ENCODE measurements at regions not wholly inside any gene's neighbourhood (a gene's known extent, or its start where the extent isn't known, plus 50 kb on each side); places are given as distances from the start of the nearest gene placed in this dataset.

DNA sequence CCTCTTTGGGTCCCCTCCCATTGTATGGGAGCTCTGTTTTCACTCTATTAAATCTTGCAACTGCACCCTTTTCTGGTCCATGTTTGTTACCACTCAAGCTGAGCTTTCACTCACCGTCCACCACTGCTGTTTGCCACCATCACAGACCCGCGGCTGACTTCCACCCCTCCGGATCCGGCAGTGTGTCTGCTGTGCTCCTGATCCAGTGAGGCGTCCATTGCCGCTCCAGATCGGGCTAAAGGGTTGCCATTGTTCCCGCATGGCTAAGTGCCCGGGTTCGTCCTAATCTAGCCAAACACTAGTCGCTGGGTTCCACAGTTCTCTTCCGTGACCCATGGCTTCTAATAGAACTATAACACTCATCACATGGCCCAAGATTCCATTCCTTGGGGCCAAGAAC lies 157.2 kb downstream of the SEC16B start:
- H3K9me3 ChIP-seq (ENCODE audit: low read length), result no peaks in the 10 kb centered on the region
- no peak for TF ChIP-seq EZH2 (IDR thresholded peaks at IDR 0.05; ENCODE audit: low read length, unreplicated experiment)
- TF ChIP-seq EZH2phosphoT487 (IDR thresholded peaks at IDR 0.05; ENCODE audit: borderline replicate concordance, low read length), result no peak
- TF ChIP-seq, protein P1, sequence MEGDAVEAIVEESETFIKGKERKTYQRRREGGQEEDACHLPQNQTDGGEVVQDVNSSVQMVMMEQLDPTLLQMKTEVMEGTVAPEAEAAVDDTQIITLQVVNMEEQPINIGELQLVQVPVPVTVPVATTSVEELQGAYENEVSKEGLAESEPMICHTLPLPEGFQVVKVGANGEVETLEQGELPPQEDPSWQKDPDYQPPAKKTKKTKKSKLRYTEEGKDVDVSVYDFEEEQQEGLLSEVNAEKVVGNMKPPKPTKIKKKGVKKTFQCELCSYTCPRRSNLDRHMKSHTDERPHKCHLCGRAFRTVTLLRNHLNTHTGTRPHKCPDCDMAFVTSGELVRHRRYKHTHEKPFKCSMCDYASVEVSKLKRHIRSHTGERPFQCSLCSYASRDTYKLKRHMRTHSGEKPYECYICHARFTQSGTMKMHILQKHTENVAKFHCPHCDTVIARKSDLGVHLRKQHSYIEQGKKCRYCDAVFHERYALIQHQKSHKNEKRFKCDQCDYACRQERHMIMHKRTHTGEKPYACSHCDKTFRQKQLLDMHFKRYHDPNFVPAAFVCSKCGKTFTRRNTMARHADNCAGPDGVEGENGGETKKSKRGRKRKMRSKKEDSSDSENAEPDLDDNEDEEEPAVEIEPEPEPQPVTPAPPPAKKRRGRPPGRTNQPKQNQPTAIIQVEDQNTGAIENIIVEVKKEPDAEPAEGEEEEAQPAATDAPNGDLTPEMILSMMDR (conservative IDR thresholded peaks at IDR 0.05; ENCODE audit: low read depth, low read length), result no peak
- no peak overlapping the region for H3K27ac ChIP-seq (ENCODE audit: low read length)
- no peaks in the 10 kb centered on the region for H3F3A ChIP-seq (ENCODE audit: low read length, unreplicated experiment)
- H3K36me3 ChIP-seq (ENCODE audit: low read depth, low read length), result no peaks in the 10 kb centered on the region
- no peaks in the 10 kb centered on the region for H4K20me1 ChIP-seq (ENCODE audit: low read length)
- H3K4me2 ChIP-seq (ENCODE audit: low read length), result no peak overlapping the region
- BruUV-seq (replicated peaks), result no TSS peak
- ATAC-seq, result no peak
- no peak for DNase-seq
- intact Hi-C loops (cut with micrococcal nuclease), result no loop called here
- no peaks in the 10 kb centered on the region for H3K79me2 ChIP-seq (ENCODE audit: low read length)
- no peak overlapping the region for H3K4me3 ChIP-seq (ENCODE audit: low read length)
- no peak overlapping the region for H2AFZ ChIP-seq (ENCODE audit: low read length)
- H3K9me2 ChIP-seq (replicated peaks; ENCODE audit: low read length), result no peaks in the 10 kb centered on the region
- no peak overlapping the region for H3K9ac ChIP-seq (ENCODE audit: low read length)
- ChIA-PET CTCF (no interaction called here), POLR2A (ENCODE audit: unreplicated experiment) (no interaction called here)
- H3K27me3 ChIP-seq (ENCODE audit: low read length), result no peaks in the 10 kb centered on the region
- no peaks in the 10 kb centered on the region for H3K4me1 ChIP-seq (ENCODE audit: insufficient read depth, low read length)

DNA sequence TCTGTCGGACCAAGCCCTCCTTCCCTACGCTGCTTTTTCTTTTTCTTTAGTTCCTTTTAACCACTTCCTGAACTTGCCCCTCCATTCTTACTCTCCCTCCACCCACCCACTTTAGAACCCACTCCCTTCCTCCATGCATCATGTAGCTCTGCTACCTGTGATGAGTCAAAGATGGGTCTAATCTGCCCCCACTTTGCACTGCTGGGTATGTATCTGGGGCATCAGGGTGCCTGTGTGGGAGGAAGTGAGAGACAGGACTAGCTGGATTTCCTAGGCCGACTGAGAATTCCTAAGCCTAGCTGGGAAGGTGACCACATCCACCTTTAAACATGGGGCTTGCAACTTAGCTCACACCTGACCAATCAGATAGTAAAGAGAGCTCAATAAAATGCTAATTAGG lies 157.7 kb downstream of the SEC16B start:
- no peaks in the 10 kb centered on the region for H3K9me3 ChIP-seq (ENCODE audit: low read length)
- no peaks in the 10 kb centered on the region for H3F3A ChIP-seq (ENCODE audit: low read length, unreplicated experiment)
- no peak overlapping the region for H3K9ac ChIP-seq (ENCODE audit: low read length)
- POLR2A ChIA-PET (ENCODE audit: unreplicated experiment), result no interaction called here
- TF ChIP-seq EZH2phosphoT487 (IDR thresholded peaks at IDR 0.05; ENCODE audit: borderline replicate concordance, low read length), result no peak
- TF ChIP-seq, protein P1 (conservative IDR thresholded peaks at IDR 0.05; ENCODE audit: low read depth, low read length), result no peak
- TF ChIP-seq EZH2 (IDR thresholded peaks at IDR 0.05; ENCODE audit: low read length, unreplicated experiment), result no peak
- H3K4me2 ChIP-seq (ENCODE audit: low read length), result no peak overlapping the region
- H4K20me1 ChIP-seq (ENCODE audit: low read length), result no peaks in the 10 kb centered on the region
- no TSS peak for BruUV-seq (replicated peaks)
- no peak for DNase-seq
- H3K27me3 ChIP-seq (ENCODE audit: low read length), result no peaks in the 10 kb centered on the region
- H3K4me1 ChIP-seq (ENCODE audit: insufficient read depth, low read length), result no peaks in the 10 kb centered on the region
- H2AFZ ChIP-seq (ENCODE audit: low read length), result no peak overlapping the region
- ATAC-seq, result no peak
- H3K36me3 ChIP-seq (ENCODE audit: low read depth, low read length), result no peaks in the 10 kb centered on the region
- H3K4me3 ChIP-seq (ENCODE audit: low read length), result no peak overlapping the region
- CTCF ChIA-PET, result no interaction called here
- H3K27ac ChIP-seq (ENCODE audit: low read length), result no peak overlapping the region
- intact Hi-C loops (cut with micrococcal nuclease), result no loop called here
- H3K9me2 ChIP-seq (replicated peaks; ENCODE audit: low read length), result no peaks in the 10 kb centered on the region
- no peaks in the 10 kb centered on the region for H3K79me2 ChIP-seq (ENCODE audit: low read length)

DNA sequence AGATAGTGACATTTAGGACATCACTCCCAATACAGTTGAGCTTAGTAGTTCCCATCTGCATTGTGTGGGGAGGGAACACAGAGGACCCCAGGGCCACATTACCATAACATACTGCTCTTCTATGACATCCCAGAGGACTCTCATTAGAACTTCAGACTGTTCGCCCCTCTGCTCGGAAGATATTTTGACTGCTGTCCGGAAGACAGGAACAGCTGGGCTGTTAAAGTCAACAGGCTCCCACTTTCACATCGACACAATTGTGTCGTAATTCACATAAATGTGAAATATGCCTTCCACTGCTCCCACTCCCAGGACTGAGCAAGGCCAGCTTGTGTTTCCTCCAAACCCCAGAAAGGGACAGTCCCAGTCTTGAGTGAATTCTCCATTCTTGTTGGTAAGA lies 158.4 kb downstream of the SEC16B start:
- H3F3A ChIP-seq (ENCODE audit: low read length, unreplicated experiment), result no peaks in the 10 kb centered on the region
- ChIA-PET POLR2A (ENCODE audit: unreplicated experiment) (no interaction called here), CTCF (no interaction called here)
- no peak overlapping the region for H3K4me2 ChIP-seq (ENCODE audit: low read length)
- H3K27me3 ChIP-seq (ENCODE audit: low read length), result no peaks in the 10 kb centered on the region
- intact Hi-C loops (cut with micrococcal nuclease), result no loop called here
- DNase-seq (no peak), ATAC-seq (no peak)
- TF ChIP-seq, protein P1 (conservative IDR thresholded peaks at IDR 0.05; ENCODE audit: low read depth, low read length), result no peak
- TF ChIP-seq EZH2 (IDR thresholded peaks at IDR 0.05; ENCODE audit: low read length, unreplicated experiment), result no peak
- no peak for TF ChIP-seq EZH2phosphoT487 (IDR thresholded peaks at IDR 0.05; ENCODE audit: borderline replicate concordance, low read length)
- no peaks in the 10 kb centered on the region for H3K79me2 ChIP-seq (ENCODE audit: low read length)
- H3K9me2 ChIP-seq (replicated peaks; ENCODE audit: low read length), result no peaks in the 10 kb centered on the region
- H3K27ac ChIP-seq (ENCODE audit: low read length), result no peak overlapping the region
- H3K9ac ChIP-seq (ENCODE audit: low read length), result no peak overlapping the region
- H3K9me3 ChIP-seq (ENCODE audit: low read length), result no peaks in the 10 kb centered on the region
- no peaks in the 10 kb centered on the region for H3K4me1 ChIP-seq (ENCODE audit: insufficient read depth, low read length)
- no peaks in the 10 kb centered on the region for H3K36me3 ChIP-seq (ENCODE audit: low read depth, low read length)
- BruUV-seq (replicated peaks), result no TSS peak
- no peak overlapping the region for H2AFZ ChIP-seq (ENCODE audit: low read length)
- H4K20me1 ChIP-seq (ENCODE audit: low read length), result no peaks in the 10 kb centered on the region
- H3K4me3 ChIP-seq (ENCODE audit: low read length), result no peak overlapping the region

Measured in PC-3 (cell line).